ENCODE measurements at regions not wholly inside any gene's neighbourhood (a gene's known extent, or its start where the extent isn't known, plus 50 kb on each side); places are given as distances from the start of the nearest gene placed in this dataset.

DNA sequence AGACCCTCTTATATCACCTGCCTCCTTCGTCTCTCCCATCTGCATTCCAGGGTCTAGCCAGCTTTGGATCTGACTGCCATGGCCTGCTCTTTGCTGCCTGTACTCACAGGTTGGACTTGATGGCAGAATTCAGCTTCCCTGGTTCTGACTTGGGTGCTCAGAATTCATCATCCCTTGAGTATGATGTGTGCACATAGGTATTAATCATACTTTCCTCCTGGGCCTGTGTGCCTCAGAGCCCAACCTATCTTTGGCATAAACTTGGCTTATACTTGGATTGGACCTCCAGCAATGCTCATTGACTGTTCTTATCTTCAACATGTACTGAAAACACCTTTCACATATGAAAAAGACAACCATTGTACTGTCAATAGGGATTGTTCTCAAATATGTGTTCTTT, 70.7 kb upstream of the LMNTD1 start:
- TF ChIP-seq, protein P1, sequence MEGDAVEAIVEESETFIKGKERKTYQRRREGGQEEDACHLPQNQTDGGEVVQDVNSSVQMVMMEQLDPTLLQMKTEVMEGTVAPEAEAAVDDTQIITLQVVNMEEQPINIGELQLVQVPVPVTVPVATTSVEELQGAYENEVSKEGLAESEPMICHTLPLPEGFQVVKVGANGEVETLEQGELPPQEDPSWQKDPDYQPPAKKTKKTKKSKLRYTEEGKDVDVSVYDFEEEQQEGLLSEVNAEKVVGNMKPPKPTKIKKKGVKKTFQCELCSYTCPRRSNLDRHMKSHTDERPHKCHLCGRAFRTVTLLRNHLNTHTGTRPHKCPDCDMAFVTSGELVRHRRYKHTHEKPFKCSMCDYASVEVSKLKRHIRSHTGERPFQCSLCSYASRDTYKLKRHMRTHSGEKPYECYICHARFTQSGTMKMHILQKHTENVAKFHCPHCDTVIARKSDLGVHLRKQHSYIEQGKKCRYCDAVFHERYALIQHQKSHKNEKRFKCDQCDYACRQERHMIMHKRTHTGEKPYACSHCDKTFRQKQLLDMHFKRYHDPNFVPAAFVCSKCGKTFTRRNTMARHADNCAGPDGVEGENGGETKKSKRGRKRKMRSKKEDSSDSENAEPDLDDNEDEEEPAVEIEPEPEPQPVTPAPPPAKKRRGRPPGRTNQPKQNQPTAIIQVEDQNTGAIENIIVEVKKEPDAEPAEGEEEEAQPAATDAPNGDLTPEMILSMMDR (IDR thresholded peaks at IDR 0.05; ENCODE audit: poor library complexity, severe bottlenecking): no peak
- TF ChIP-seq RAD21 (conservative IDR thresholded peaks at IDR 0.05) (no peak), EP300 (conservative IDR thresholded peaks at IDR 0.05; ENCODE audit: poor library complexity, severe bottlenecking) (no peak)

Measured in neural cell (in vitro differentiated cells).